D341Med (cell line): ENCODE measurements at regions not wholly inside any gene's neighbourhood (a gene's known extent, or its start where the extent isn't known, plus 50 kb on each side); places are given as distances from the start of the nearest gene placed in this dataset.
A peak's percentile ranks its signal among the peaks of the same experiment; 100 is the strongest.

Experiments
- DNase-seq: peaks from one replicate; pipeline ENCODE4 v3.0.0; 2012; ENCODE audit warnings: low spot score

DNA sequence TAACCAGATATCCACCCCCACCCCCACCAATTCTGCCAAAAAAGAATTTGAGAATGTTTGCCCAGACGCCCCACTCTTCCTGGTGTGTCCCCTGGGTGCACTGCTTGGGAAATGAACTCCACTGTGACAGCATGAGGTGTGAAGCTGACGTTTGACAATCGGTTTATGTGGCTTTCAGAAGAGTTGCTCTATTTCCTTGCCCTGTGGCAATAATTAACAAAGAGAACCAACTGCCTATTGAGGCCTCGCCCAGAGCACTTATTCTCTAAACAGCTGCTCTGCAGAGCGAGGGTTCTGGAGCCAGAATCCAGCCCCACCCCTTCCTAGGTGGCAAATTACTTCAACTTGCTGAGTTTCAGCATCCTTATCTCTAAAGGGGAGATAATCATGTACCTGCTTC is 115.8 kb upstream of the SIX3 start:
- DNase-seq = no peak

DNA sequence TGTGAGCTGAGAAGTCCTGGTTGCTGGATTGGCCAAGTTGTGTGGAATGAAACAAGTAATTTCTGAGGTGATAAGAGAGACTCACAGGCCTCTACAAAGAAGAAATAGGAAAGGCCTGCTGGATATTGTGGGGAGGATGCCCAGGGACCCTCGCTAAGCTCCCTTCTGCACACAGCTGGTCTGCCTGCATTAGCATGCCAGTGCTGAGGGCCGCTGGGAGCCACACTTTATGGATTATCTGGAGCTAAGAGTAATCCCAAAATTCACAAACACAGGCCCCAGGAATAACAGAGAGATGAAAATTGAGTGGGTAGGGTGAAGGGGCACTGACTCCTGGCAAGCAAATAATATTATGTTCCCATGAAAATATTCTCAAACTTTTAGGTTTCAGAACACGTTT is 114.9 kb upstream of the SIX3 start:
- peak; percentile 74 for DNase-seq

DNA sequence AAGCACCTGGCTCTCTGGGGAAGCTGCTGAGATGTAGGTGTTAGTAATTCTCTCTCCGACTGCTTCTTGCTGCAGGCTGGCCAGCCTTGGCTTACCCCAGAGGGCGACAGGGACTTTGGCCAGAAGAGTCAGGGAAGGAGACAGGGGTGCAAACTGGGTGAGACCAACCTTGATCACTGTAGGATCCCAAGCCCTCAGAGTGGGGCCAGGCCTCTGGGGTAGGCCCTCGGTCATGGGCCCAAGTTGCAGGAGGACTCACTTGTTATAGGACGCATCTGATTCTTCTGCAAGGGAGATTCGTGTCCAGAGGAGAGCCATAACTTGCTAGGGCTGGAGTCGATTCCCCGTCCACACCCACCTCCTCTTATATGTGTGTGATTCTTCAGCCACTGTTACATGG is 111.7 kb upstream of the SIX3 start:
- no peak for DNase-seq

DNA sequence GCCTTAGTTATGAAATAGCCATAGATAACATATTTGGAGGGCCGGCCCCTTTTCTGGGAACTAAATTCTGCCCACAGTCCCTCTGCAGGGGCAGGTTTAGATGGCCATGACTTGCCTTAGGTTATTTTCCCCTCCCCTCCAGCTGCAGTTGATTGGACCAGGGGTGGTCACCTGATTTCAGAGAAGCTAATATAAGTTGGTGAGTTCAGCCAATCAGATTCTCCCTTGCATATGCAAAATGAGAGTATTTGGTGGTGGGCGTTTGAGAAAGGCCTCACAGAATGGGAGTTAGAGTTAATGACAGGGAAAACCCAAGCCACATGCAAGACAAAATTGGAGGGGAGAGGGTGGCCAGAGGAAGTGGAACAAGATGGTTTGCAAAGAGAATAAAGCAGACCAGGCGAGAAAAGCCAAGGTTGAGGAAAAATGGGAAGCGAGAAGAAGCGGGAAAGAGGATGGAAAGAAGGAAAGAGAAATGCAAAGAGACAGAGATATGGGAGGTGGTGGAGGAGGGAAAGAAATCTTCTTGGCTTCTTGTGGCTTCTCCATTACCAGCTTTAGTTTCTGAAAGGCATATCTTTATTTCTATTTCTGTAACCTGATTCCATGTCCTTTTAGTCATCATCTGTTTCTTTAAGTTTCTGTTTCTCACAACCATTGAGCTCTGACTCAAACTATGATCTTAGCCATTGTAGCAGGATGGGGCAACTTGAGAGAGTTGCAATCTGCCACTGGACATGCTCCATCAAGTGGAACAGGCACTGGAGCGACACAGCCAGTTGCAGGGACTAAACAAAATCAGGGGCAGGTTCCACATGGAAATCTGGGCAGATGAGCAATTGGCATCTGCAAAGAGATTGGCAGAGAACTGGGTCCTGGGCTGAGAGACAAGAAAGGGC is 108.1 kb upstream of the SIX3 start:
- DNase-seq = no peak

DNA sequence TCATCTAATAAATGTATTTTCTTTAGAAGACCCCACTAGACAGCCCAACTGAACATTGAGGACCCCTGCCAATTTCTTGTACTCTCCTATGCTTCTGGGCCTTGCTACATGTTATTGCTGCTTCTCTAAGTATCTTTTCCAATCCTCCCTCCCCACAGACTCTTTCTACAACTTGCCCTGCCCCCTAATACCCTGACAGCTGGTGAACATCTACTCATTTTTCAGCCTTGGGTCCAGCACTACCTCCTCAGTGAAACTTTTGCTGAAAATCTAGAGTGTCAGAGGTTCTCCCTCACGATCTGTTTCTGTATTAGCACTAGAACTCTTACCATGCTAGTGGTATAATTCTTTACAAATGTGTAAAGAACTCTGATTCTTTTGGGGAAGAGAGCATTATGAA is 106.8 kb upstream of the SIX3 start:
- DNase-seq = no peak

DNA sequence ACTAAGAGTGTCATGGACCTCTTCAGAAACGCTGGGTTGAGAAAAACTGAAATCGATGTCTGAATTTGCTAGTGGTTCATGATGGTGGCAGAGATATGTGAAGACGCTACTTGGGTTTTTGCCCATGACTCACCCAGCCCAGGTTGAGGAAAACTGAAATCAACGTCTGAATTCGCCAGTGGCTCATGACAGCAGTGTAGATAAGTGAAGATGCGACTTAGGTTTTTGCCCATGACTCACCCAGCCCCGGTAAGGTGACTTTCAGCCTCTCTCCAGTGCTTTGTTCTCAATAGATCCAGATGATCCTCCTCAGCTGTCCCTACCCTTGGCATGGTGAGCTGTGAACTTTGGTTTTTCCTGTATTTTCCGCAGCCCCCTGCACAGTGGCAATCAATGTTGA is 105.3 kb upstream of the SIX3 start:
- no peak for DNase-seq

DNA sequence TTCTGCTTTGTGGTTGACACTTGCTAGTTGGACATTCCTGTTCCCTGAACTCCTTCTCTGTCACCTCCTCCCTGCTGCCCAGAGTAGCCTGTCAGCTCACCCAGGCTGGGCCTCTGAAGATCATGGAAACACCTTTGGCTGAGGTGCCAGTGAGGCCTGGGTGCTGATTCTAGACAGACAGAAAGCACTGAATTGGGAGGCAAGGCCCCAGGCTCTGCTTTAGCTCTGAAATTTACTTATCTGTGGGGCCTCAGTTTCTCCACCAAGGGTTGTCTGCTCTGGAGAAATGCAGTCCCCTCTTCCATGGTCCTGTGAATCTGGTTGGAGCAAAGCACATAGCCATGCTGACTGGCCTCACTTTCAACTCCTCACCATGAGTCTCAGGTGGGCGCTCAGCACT is 104.6 kb upstream of the SIX3 start:
- DNase-seq = no peak

DNA sequence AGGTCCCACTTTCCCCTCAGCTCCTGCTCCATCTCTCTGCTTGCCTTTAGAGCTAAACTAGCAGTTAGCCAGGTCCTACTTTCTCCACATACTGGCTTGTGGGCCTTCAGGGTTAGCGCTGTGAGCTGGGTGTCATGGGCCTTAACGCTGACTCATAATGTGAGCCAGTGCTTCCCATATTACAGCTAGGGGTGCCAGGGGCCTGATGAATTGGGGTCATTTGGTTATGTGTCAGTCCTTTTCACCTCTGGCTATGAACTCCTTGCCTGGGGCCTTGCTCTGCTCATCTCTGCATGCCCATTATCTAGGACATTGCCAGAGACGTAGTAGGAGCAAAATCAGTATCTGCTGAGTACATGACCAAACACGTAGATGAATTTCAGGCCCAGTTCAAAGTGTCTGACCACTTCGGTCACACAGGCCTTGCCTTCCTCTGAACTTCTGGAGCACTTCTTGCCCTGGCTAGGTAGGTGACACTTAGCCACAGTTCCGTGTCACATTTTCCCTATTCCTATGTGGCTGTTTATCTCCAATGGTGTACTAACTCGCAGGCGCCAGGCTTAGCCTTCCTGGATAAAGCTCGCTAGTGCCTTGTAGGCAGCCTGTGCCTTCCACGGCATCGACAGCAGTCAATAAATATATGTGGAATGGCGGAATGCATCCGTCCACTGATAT is 103.2 kb upstream of the SIX3 start:
- DNase-seq = peak; percentile 4

DNA sequence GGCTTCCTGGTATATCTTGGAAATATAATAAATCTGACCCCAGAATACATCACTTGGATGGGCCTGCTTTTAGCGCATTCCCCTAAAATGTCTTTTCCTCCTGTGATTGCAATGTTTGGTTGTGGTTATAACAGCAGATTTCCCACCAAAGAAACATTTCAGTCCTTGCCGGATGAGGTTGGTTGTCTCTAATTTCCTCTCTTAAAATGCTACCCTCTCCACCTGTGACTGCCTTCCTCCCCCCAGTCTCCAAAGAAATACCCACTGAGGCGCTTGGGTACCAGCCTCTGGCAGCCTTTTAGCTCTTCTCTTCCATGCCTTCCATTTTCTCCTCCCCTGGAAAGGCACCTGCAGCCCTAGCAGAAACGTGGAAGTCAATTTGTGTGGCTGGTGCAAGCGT is 102.1 kb upstream of the SIX3 start:
- no peak for DNase-seq

DNA sequence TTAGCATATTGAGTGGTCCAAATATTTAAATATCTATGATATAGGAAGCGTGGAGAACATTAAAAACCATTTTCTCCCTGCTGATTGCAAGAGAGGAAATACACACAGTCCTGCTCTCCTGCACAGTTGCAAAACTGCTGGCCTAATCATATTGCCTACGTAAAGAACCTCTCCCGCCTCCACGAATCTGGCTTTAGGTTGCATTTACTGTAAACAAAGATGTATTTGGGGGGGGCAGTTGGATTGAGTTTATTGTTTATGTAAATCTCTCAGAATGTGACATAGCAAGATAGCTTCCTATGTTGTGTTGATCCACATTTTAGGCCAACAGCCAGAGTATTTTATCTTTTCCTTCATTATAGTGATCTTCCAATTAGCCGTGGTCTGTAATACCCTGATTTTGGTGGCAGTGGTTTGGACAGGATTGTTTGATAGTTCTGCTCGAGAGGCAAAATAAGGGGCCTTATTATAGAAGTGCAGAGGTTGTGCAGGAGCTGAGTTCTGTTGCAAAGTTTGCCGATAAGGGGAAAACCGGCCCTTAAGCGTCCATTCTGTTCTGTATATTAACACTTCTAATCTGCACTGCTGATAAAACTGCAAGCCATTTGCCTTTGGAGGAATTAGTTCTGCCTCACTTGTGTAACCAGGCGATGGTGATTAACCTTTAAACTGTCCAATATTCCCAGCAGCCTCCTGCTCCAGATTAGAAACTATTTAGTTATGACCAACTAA is 101.6 kb upstream of the SIX3 start:
- DNase-seq = no peak

DNA sequence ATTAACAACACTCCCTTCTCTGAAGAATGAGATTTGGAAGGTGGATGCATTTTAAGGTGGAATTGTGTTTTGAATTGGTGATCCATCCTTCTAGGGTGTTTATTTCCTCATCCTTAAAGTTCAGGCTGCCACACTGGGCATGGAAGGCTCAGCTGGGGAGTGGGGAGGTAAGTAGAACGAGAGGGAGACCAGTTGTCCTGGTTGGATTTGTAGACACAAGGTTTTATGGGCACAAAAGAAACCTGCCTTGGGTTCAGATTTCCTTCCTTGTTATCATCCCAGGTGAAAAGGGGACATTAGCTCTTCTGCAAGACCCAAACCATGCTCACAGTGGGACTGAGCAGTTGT is 101.0 kb upstream of the SIX3 start:
- no peak for DNase-seq

DNA sequence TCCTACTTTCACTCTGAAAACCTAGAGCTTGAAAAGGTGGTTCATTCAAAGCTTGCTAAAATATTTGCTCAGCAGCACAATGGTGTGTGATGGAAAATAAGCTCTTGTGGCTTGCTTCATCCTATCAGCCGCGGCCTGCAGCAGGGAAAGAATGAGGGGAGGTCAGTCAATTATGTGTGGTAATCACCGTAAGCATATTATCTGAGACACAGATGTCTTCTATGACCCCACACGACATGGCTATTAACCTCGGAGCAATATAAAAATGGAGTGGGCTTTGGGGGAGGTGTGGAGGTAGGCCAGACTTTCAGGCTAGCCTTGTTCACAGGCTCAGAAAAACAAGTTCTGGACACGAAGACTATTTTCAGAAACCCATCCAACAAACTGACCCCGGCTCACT is 98.4 kb upstream of the SIX3 start:
- no peak for DNase-seq

DNA sequence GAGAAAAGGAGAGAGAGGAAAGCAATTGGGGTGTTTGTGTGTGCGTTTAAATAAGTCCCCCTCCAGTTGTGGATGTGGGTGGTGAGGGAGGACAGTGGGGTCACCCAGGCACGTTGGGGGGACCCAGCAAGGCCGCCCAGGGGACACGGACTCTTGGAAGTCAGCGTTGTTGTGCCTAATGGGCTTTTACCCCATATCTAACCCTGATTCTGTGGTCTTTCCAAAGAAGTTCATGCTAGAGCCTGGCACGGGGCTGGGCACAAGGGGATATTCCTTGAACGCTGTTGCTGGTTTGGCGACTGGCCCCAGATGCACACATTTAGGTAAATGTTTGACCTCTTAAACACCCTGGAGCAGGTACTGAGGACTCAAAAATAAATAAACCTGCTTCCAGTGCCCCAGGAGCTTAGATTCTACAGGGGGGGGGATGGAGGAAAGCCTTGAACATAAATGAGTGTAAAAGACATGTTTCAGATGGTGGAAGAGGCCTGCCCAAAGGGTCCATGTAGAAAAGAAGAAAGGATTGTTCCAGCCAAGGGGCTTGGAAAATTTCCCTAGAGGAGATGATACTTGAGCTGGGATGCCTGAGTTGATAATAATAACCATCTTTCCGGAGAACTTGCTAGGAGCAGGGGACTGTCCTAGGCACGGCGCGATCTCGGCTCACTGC is 97.7 kb upstream of the SIX3 start:
- no peak for DNase-seq

DNA sequence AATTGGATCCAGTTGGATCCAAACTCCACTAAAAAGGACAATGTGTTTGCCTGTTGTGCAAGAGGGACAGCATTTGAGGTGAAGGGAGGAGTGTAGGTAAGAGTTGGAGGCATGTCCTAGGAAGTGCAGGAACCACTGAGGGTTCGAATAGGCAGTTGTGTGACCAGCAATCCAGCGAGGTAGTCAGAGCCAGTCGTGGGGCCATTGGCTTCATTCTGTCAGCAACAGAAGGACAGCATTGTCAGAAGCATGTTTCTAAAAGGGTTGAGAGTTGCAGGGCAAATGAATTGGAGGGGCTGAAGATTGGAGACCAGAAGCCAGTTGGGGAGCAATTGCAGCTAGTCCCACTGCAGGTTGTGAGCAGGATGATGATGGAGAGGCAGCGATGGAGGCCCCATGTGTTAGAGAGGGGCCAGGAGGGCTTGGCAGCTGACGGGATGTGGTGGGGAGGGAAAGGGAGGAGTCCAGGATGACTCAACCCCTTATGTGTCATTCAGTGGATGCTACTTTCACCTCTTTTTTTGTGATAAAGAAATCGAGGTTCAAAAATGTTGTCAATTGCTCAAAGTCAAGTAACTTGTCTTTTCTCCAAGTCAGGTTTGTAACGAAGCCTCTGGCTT is 96.7 kb upstream of the SIX3 start:
- DNase-seq = no peak

DNA sequence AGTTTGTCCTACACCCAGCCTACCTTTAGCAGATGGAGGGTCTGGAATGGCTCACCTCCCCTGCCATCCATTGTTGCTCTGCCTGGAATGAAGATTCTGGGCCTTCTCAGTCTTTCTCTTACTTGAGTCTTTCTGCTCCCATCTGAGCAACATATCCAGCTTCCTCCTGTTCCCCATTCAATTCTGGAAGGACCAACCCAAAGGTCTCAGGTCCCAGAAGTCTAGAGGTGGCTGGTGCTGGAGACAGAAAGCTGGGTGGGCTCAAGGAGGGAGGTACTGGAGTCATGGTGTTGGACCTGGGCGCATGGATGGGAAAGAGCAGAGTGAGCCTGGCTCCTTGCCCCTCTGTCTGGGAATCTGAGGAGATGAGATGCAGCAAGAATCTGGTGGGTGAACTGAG is 93.5 kb upstream of the SIX3 start:
- no peak for DNase-seq

DNA sequence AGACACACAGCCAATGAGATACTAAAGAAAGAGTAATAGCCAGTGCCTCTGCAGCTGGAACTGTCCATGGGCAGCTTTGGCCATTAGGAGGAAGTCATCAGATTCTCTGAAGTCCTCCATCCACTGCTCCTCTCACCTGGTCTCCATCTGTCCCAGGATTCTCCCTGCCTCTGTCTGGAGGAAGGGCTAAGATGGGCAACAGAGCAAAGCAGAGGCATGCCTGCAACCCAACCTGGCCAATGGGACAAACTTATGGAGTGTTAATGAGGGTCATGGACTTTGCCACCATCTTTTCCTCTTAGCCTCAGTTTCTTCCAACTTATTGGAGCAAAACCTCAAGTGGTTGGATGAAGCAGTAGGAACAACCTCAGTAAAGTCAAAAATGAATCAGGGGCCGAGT is 91.5 kb upstream of the SIX3 start:
- no peak for DNase-seq

DNA sequence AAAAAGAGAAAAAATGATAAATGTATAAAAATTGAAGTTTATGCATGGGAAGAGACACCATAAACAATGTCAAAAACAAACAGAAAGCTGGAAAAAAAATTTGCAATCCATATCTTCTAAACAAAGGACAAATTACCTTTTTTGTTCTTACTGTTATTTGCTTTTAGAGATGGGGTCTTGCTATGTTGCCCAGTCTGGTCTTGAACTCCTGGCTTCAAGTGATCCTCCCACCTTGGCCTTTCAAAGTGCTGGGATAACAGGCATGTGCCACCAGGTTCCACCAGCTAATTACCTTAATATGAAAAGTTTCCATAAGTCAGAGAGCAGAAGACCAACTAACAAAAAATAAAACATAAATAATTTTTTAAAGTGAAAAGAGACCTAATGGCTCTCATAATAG is 90.0 kb upstream of the SIX3 start:
- DNase-seq = no peak

DNA sequence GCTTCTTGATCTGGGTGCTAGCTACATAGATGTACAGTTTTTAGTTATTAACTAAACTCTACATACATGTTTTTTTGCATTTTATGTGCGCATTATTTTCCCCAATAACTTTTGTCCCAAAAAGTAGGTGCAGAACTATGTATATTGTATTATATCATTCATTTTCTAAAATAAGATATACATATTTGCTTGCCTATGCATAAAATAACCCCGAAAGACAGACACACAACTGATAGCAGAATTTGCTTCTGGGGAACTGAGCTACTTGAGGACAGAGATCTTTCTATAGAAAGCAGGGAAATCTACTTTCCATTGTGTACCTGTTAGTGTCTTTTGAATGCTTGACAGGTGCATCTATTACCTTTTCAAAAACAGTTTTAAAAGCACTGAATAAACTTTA is 88.9 kb upstream of the SIX3 start:
- DNase-seq = no peak

DNA sequence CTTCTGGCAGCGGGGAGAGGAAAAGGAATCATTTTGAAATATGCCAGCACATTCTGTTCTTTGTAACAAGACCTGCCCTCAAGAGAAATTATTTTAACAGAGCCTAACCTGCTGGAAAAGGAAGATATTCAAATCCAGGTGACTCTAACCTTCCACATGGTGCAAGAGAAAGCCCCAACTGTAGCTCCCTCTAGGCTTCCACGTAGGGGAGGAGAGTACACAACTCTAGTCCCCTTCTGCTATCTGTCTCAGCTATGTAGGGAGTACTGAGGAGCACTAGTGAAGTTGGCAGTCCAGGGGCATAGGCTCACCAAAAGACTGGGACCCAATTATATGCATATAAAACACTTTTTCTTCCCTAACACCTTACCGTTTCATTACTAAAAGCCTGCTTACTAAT is 82.2 kb upstream of the SIX3 start:
- no peak for DNase-seq

DNA sequence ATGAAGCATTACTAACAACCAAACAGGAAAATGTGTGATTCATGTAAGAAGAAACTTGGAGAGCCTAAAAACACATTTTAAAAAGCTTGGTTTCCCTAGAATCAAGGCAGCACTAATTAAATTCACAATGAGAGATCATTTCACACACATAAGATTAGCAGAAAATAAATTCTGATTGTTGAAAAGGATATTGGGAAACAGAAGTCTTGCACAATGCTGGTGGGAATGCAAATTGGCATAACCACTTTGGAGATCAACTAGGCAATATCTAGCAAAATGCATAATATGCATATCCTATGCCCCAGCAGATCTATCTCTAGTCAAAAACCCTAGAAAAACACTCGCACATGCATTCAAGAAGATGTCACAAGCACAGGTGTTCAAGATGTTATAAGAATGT is 75.3 kb upstream of the SIX3 start:
- DNase-seq = no peak

DNA sequence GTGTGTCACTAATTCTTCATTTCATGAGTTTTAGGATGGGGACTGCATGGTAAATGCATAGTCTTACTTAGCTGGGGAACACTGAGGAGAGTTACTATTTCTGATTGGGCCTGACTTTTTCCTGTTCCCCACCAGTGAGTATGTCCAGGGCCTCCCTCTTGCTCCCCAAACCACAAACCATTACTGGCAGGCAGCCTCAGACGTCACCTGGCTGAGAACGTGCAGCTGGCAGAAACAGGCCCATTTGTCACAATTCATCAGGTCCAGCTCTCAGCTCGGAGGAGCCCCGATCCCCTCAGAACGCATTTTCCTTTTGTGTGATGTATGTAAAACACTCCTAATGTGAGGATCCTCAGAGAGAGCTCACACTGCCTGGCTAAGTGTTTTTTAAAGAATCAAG is 71.7 kb upstream of the SIX3 start:
- DNase-seq = no peak

DNA sequence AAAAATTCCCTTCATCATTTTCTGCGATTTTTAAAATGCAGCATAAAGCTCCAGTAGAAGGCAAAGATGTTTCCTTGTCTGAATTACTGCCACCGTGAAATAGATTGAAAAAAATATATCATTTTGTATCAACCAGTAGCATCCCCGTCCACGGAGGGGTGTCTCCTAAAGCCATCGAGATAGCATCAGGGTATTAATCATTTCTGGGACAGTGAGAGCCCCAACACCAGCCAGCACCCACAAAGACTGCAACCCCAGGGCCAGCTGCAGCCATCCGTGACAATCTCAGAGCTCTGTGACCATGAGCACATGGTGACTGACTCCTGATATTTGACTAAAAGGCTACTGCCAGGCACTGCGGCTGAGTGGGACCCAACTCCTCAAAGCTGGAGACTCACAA is 64.1 kb upstream of the SIX3 start:
- no peak for DNase-seq
